IPS DF 6.9 (cell line): ENCODE measurements at regions not wholly inside any gene's neighbourhood (a gene's known extent, or its start where the extent isn't known, plus 50 kb on each side); places are given as distances from the start of the nearest gene placed in this dataset.
"Not testable (repeated sequence)": the region's sequence is repeated elsewhere in the genome, so short reads cannot be mapped to it uniquely, and the experiment has no call there.

ENCODE experiments used
- DNase-seq: peaks from one replicate; pipeline ENCODE4 v3.0.0-alpha.2; 2013; ENCODE audit warnings: low read depth, low spot score
- H3K27ac ChIP-seq: one replicate; pipeline ENCODE4 v1.5.1; 2013; ENCODE audit warnings: low read length, control low read depth
- H3K27me3 ChIP-seq: 2 replicates; pipeline ENCODE4 v1.6.1; 2013; ENCODE audit warnings: mild to moderate bottlenecking, low read length; ENCODE audit not compliant: control insufficient read depth, insufficient read depth
- H3K36me3 ChIP-seq: 2 replicates; pipeline ENCODE4 v1.6.1; 2013; ENCODE audit warnings: low read length; ENCODE audit not compliant: control insufficient read depth, insufficient read depth
- H3K4me1 ChIP-seq: 2 replicates; pipeline ENCODE4 v1.6.1; 2013; ENCODE audit warnings: low read length; ENCODE audit not compliant: control insufficient read depth, insufficient read depth
- H3K4me3 ChIP-seq: 2 replicates; pipeline ENCODE4 v1.5.1; 2013; ENCODE audit warnings: mild to moderate bottlenecking, low read length
- H3K9me3 ChIP-seq: 2 replicates; pipeline ENCODE4 v1.6.1; 2013; ENCODE audit warnings: low read length, inconsistent platforms; ENCODE audit not compliant: control insufficient read depth, insufficient read depth
- WGBS: extraction: QIAGEN DNeasy Blood & Tissue Kit; methylation state at CpG from one replicate; pipeline ENCODE4 v1.1.7; 2013; ENCODE audit warnings: mixed read lengths, missing lambda C conversion rate; ENCODE audit not compliant: insufficient read length, insufficient coverage; 5-methylcytosine and 5-hydroxymethylcytosine counted together

GRCh38 chr2:14479486-14479885 is 153.0 kb upstream of the LRATD1 start:
- DNase-seq = no peak
- Histone ChIP-seq H3K9me3 (no peaks in the 10 kb centered on the region), H3K27ac (no peak overlapping the region), H3K4me1 (no peaks in the 10 kb centered on the region), H3K36me3 (no peaks in the 10 kb centered on the region), H3K27me3 (no peaks in the 10 kb centered on the region), H3K4me3 (no peak overlapping the region)
- WGBS = no CpG with 5 or more reads among the region's 2 CpGs

DNA sequence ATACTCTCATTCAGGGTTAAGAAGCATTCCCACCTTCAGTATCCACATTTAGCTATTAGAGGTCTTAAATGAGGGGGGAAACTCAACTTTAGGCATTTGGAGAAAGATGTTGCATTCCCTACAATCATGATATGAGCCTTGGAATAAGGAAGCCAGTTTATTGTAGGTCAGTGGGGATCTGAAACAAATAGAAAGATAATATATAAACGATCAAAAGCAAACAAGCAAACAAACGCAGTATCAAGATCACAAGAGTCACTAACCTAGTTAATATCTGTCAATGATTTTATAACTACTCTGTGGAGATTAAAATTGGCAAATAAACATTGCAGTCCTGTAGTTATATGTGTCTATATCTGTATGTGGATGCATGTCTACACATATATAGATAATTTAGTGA is 152.4 kb upstream of the LRATD1 start:
- H3K36me3 ChIP-seq = no peaks in the 10 kb centered on the region
- H3K4me3 ChIP-seq = no peak overlapping the region
- no CpG with 5 or more reads among the region's 2 CpGs for WGBS
- no peaks in the 10 kb centered on the region for H3K4me1 ChIP-seq
- no peak overlapping the region for H3K27ac ChIP-seq
- no peaks in the 10 kb centered on the region for H3K9me3 ChIP-seq
- DNase-seq = no peak
- no peaks in the 10 kb centered on the region for H3K27me3 ChIP-seq

GRCh38 chr2:14480906-14481305 is 151.6 kb upstream of the LRATD1 start:
- no peak for DNase-seq
- Histone ChIP-seq H3K4me1 (no peaks in the 10 kb centered on the region), H3K27me3 (no peaks in the 10 kb centered on the region), H3K27ac (no peak overlapping the region), H3K4me3 (no peak overlapping the region), H3K36me3 (no peaks in the 10 kb centered on the region), H3K9me3 (no peaks in the 10 kb centered on the region)
- no CpG with 5 or more reads among the region's 1 CpG for WGBS

DNA sequence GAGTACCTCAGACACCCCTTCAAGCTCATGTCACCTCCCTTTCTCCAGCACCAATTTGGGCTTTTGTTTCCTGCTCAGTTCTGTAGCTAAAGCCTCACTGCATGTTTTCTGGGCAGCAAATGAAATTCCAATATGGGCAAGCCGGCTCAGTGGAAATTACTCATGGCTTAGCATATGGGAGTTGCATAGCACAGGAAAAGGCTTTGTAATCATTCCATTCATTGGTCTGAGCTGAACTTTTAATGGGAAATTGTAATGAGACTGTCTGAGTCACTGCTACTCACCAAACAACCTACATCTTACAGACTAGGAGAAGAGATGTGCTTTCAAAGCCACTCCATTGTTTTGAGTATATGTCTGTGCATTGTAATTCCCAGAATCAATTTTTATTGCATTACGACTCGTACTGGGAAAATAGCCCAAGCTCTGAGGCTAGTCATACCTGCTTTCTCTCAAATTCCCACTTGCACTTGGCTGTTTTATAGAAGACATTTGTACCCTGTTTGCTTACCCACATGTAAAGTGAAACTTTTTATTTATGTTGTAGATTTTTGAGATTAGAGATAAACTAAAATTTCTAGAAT is 139.5 kb upstream of the LRATD1 start:
- Histone ChIP-seq H3K9me3 (no peaks in the 10 kb centered on the region), H3K4me1 (no peaks in the 10 kb centered on the region), H3K36me3 (no peaks in the 10 kb centered on the region), H3K27me3 (no peaks in the 10 kb centered on the region), H3K4me3 (no peak overlapping the region), H3K27ac (no peak overlapping the region)
- WGBS = no CpG with 5 or more reads among the region's 3 CpGs
- DNase-seq = no peak

DNA sequence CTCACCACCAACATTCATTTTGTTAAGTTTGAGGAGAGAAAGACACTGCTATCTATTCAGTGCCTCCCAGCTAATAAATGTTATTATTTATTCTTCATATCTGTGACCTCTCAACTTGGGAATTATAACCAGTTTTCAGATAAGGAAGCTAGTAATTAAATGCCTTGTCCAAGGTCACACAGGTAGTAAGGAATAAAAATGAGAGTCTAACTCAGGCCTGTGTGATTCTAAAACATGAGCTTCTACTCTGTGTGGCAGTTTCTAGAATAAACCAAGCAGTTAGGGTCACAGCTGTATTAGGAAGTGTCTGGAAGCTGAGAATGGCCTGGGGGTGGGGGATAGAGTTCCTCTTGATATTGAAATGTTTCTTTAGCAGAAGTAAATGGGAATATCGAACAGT is 137.8 kb upstream of the LRATD1 start:
- Histone ChIP-seq H3K9me3 (no peaks in the 10 kb centered on the region), H3K27ac (no peak overlapping the region), H3K4me3 (no peak overlapping the region), H3K4me1 (no peaks in the 10 kb centered on the region), H3K27me3 (no peaks in the 10 kb centered on the region), H3K36me3 (no peaks in the 10 kb centered on the region)
- no peak for DNase-seq
- no CpG with 5 or more reads among the region's 1 CpG for WGBS

DNA sequence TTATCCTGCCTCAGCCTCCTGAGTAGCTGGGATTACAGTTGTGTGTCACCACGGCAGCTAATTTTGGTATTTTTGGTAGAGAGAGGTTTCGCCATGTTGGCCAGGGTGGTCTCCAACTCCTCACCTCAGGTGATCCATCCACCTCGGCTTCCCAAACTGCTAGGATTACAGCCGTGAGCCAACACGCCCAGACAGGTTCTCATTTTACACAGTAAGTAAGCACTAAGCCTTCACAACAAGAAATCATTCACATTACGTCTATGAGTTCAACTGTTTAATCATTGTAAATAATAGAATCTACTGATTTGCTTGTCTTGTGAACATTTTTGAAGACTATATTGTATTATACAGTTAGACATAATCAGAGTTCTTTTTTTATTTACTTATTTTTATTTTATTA is 131.5 kb upstream of the LRATD1 start:
- Histone ChIP-seq H3K4me1 (no peaks in the 10 kb centered on the region), H3K4me3 (no peak overlapping the region), H3K27me3 (no peaks in the 10 kb centered on the region), H3K27ac (no peak overlapping the region), H3K9me3 (no peaks in the 10 kb centered on the region), H3K36me3 (no peaks in the 10 kb centered on the region)
- no CpG with 5 or more reads among the region's 6 CpGs for WGBS
- DNase-seq = no peak

- not testable (repeated sequence) for H3K4me3 ChIP-seq, H3K4me1 ChIP-seq, H3K27ac ChIP-seq, H3K9me3 ChIP-seq, H3K27me3 ChIP-seq, DNase-seq, H3K36me3 ChIP-seq
- no CpG with 5 or more reads among the region's 12 CpGs for WGBS
These were observed 125.6 kb upstream of the LRATD1 start for GRCh38 chr2:14506955-14507354.

DNA sequence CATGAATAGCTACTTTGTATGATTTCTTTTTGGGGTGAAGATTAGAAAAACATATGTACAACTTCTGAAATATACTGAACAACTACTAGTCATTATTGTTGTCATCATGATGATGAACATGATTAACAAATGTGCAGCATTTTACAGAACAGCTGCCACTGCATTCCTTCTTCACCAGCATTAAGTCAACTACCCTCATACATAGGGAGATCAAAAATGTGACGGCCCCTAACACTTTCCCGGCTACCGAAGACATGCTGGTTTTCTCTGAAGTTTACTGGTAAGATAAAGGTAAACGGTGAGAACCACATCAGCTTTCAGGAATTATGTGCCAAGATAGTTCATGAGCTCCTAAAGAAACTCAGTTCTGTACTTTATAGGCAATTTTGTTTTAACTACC is 121.0 kb upstream of the LRATD1 start:
- Histone ChIP-seq H3K4me1 (no peaks in the 10 kb centered on the region; the same call in none of the 2 replicates), H3K27ac (no peak overlapping the region), H3K27me3 (no peaks in the 10 kb centered on the region), H3K36me3 (no peaks in the 10 kb centered on the region), H3K9me3 (no peaks in the 10 kb centered on the region), H3K4me3 (no peak overlapping the region)
- WGBS = no CpG with 5 or more reads among the region's 4 CpGs
- no peak for DNase-seq

- H3K9me3 ChIP-seq = no peaks in the 10 kb centered on the region
- no peak overlapping the region for H3K4me3 ChIP-seq
- no peaks in the 10 kb centered on the region for H3K36me3 ChIP-seq
- WGBS = no CpG with 5 or more reads among the region's 1 CpG
- no peaks in the 10 kb centered on the region; the same call in none of the 2 replicates for H3K4me1 ChIP-seq
- no peaks in the 10 kb centered on the region for H3K27me3 ChIP-seq
- peak; percentile 5 for DNase-seq
- H3K27ac ChIP-seq = no peak overlapping the region
These were observed 118.6 kb upstream of the LRATD1 start for GRCh38 chr2:14513903-14514302.

- no peaks in the 10 kb centered on the region; the same call in 1 of the 2 replicates for H3K4me1 ChIP-seq
- no peaks in the 10 kb centered on the region for H3K27me3 ChIP-seq
- no peak overlapping the region for H3K4me3 ChIP-seq
- no peaks in the 10 kb centered on the region for H3K36me3 ChIP-seq
- no peak overlapping the region for H3K27ac ChIP-seq
- no CpG with 5 or more reads among the region's 1 CpG for WGBS
- no peaks in the 10 kb centered on the region for H3K9me3 ChIP-seq
- no peak for DNase-seq
These were observed 115.7 kb upstream of the LRATD1 start for GRCh38 chr2:14516844-14517243.

DNA sequence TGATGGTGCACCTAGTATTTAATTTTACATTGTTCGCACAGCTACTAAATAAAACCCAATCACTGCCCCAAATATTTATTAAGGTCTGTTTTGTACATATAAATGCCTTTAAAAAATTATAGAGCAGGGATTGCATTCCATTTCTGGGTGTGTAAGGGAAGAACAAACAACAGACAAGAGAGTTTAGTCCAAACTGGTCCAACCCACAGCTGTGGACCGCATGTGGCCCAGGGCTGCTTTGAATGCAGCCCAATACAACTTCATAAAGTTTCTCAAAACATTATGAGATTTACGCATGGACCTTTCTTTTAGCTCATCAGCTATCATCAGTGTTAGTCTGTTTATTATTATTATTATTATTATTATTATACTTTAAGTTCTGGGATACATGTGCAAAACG is 114.8 kb upstream of the LRATD1 start:
- Histone ChIP-seq H3K27me3 (no peaks in the 10 kb centered on the region), H3K4me1 (no peaks in the 10 kb centered on the region; the same call in 1 of the 2 replicates), H3K9me3 (no peaks in the 10 kb centered on the region), H3K36me3 (no peaks in the 10 kb centered on the region), H3K4me3 (no peak overlapping the region), H3K27ac (no peak overlapping the region)
- no CpG with 5 or more reads among the region's 4 CpGs for WGBS
- DNase-seq = no peak
